NB4 (cell line): ENCODE measurements at regions not wholly inside any gene's neighbourhood (a gene's known extent, or its start where the extent isn't known, plus 50 kb on each side); places are given as distances from the start of the nearest gene placed in this dataset.
"Not testable (repeated sequence)": the region's sequence is repeated elsewhere in the genome, so short reads cannot be mapped to it uniquely, and the experiment has no call there.

Experiments used
- DNase-seq: peaks from one replicate; pipeline ENCODE4 v3.0.0; 2010; ENCODE audit warnings: low read depth
- H3K4me3 ChIP-seq: one replicate; pipeline ENCODE4 v1.5.1; 2011; ENCODE audit warnings: mild to moderate bottlenecking, low read depth, low read length, moderate library complexity
- MYC ChIP-seq: IDR thresholded peaks from 2 replicates; pipeline ENCODE4 v1.6.1; 2011; ENCODE audit warnings: low read depth, low read length
- POLR2A ChIP-seq: IDR thresholded peaks from 2 replicates; pipeline ENCODE4 v1.6.1; 2011; ENCODE audit warnings: mild to moderate bottlenecking; ENCODE audit not compliant: insufficient read length; ENCODE audit errors: extremely low read depth
- TF ChIP-seq, protein P1 (sequence below): IDR thresholded peaks from one replicate; pipeline ENCODE4 v1.5.1; 2012; ENCODE audit warnings: low read depth, low read length
- TF ChIP-seq, protein P2 (sequence below): IDR thresholded peaks from 2 replicates; pipeline ENCODE4 v1.6.1; 2011; ENCODE audit warnings: low read depth, low read length

DNA sequence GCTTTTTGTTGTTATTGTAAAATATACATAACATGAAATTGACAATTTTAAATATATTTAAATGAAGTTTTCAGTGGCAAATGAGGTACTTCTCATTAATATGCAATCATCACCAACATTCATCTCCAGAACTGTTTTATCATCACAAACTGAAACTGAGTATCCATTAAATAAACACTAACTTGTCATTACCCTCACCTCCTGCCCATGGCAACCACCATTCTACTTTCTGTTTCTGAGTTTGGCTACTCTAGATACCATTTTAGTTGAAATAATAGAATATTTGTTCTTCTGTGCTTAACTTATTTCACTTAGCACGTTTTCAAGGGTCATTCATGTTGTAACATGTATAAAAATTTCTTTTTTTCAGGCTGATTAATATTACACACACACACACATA lies 834.3 kb downstream of the PLOD2 start:
- TF ChIP-seq POLR2A (no peak), MYC (no peak)
- TF ChIP-seq, protein P1, sequence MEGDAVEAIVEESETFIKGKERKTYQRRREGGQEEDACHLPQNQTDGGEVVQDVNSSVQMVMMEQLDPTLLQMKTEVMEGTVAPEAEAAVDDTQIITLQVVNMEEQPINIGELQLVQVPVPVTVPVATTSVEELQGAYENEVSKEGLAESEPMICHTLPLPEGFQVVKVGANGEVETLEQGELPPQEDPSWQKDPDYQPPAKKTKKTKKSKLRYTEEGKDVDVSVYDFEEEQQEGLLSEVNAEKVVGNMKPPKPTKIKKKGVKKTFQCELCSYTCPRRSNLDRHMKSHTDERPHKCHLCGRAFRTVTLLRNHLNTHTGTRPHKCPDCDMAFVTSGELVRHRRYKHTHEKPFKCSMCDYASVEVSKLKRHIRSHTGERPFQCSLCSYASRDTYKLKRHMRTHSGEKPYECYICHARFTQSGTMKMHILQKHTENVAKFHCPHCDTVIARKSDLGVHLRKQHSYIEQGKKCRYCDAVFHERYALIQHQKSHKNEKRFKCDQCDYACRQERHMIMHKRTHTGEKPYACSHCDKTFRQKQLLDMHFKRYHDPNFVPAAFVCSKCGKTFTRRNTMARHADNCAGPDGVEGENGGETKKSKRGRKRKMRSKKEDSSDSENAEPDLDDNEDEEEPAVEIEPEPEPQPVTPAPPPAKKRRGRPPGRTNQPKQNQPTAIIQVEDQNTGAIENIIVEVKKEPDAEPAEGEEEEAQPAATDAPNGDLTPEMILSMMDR: no peak
- TF ChIP-seq, protein P2, sequence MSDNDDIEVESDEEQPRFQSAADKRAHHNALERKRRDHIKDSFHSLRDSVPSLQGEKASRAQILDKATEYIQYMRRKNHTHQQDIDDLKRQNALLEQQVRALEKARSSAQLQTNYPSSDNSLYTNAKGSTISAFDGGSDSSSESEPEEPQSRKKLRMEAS: no peak
- no peak overlapping the region for H3K4me3 ChIP-seq
- no peak for DNase-seq

DNA sequence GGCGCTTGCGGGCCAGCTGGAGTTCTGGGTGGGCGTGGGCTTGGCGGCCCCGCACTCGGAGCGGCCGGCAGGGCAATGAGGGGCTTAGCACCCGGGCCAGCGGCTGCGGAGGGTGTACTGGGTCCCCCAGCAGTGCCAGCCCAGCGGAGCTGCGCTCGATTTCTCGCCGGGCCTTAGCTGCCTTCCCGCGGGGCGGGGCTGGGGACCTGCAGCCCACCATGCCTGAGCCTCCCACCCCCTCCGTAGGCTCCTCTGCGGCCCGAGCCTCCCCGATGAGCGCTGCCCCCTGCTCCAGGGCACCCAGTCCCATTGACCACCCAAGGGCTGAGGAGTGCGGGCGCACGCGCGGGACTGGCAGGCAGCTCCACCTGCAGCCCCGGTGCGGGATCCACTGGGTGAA lies 827.6 kb downstream of the PLOD2 start:
- not testable (repeated sequence) for H3K4me3 ChIP-seq, DNase-seq

DNA sequence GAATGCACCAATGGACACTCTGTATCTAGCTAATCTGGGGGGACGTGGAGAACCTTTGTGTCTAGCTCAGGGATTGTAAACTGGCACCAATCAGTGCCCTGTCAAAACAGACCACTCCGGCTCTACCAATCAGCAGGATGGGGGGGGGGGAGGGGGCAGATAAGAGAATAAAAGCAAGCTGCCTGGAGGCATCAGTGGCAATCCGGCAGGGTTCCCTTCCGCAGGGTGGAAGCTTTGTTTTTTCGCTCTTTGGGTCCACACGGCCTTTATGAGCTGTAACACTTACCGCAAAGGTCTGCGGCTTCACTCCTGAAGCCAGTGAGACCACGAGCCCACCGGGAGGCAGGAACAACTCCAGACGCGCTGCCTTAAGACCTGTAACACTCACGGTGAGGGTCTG lies 827.1 kb downstream of the PLOD2 start:
- no peak overlapping the region for H3K4me3 ChIP-seq
- TF ChIP-seq POLR2A (no peak), MYC (no peak)
- TF ChIP-seq, protein P2: no peak
- TF ChIP-seq, protein P1: no peak
- DNase-seq: no peak

DNA sequence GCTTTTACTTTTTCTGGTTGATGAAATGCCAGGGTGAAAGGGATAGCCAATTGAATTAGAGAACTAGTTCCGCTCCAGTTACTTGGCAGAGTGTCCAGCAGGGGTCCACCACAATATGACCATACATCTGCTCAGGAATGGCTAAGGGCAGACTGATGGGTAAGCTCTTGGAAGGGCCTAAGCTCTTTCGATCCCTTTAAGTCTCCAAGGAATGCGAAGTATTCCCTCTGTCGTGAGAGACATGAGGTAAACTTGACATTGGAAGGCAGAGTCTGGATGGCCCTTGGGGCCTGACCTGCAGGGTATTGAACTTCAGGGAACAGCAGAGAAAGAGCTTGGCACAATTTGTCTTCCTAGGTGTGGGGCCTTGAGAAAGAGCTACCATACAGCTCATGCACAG lies 805.8 kb downstream of the PLOD2 start:
- DNase-seq: no peak
- no peak for TF ChIP-seq POLR2A
- TF ChIP-seq, protein P2: no peak
- TF ChIP-seq MYC: no peak
- TF ChIP-seq, protein P1: no peak
- no peak overlapping the region for H3K4me3 ChIP-seq

DNA sequence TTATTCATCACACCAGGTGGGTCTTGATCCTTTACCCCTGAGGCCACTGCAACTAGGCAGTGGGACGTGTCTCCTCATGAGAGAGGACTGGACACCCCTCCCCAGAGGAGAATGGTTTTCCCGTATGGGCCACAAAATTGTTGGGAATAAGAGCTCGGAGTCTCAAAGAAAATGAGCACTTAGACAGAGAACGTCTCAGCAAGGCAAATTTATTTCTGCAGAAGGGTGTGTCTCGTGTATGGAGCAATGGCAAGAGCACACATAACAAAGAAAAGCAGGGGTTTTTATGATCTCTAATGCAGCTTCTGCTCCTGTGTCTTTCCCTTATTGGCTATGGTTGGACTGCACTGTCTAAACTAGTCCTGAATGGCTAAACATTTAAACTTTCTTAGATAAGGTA lies 803.5 kb downstream of the PLOD2 start:
- TF ChIP-seq, protein P1: no peak
- no peak for TF ChIP-seq POLR2A
- TF ChIP-seq MYC: no peak
- TF ChIP-seq, protein P2: no peak
- no peak overlapping the region for H3K4me3 ChIP-seq
- DNase-seq: no peak

DNA sequence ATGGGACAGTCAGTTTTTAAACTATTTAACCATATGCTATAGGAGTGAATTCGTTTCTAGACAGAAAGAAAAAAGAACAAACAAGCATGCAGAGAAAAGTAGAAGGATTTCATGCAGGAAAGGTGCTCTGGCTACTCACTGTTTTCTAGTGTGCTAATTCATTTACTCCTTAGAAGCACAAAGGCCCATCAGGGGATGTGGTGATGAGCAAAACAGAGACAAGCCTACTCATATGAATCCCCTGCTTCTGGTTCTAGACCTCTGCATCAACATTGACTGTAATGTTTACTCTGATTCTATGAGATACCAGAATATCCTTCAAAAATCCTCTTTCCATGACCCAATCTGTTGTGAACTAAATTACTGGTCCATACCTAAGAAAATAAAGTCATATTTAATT lies 801.9 kb downstream of the PLOD2 start:
- no peak for DNase-seq
- TF ChIP-seq, protein P2: no peak
- TF ChIP-seq, protein P1: no peak
- TF ChIP-seq MYC: no peak
- H3K4me3 ChIP-seq: no peak overlapping the region
